Gastrocnemius medialis (tissue), 4 donors: ENCODE measurements at regions not wholly inside any gene's neighbourhood (a gene's known extent, or its start where the extent isn't known, plus 50 kb on each side); places are given as distances from the start of the nearest gene placed in this dataset.

ENCODE experiments used
- POLR2A ChIP-seq, 2 donors: fragments of 450-650 bp; IDR thresholded peaks; one replicate each; pipeline ENCODE4 v1.6.1; 2017; ENCODE audit warnings: antibody characterized with exemption in 2 of 2, mild to moderate bottlenecking in 2 of 2, moderate library complexity in 2 of 2
- TF ChIP-seq, protein P1 (sequence below), 5 experiments: fragments of 450-650 bp in 3 of 5; fragments of 200-600 bp in 2 of 5; sonication (generic) in 2 of 5; IDR thresholded peaks in 4 of 5; conservative IDR thresholded peaks in 1 of 5; 1 replicate in 4 of 5; 2 replicates in 1 of 5; pipeline ENCODE4 v1.5.1; 2016 to 2019; ENCODE audit warnings: antibody characterized with exemption in 5 of 5, mild to moderate bottlenecking in 3 of 5, moderate library complexity in 3 of 5

- TF ChIP-seq, protein P1, sequence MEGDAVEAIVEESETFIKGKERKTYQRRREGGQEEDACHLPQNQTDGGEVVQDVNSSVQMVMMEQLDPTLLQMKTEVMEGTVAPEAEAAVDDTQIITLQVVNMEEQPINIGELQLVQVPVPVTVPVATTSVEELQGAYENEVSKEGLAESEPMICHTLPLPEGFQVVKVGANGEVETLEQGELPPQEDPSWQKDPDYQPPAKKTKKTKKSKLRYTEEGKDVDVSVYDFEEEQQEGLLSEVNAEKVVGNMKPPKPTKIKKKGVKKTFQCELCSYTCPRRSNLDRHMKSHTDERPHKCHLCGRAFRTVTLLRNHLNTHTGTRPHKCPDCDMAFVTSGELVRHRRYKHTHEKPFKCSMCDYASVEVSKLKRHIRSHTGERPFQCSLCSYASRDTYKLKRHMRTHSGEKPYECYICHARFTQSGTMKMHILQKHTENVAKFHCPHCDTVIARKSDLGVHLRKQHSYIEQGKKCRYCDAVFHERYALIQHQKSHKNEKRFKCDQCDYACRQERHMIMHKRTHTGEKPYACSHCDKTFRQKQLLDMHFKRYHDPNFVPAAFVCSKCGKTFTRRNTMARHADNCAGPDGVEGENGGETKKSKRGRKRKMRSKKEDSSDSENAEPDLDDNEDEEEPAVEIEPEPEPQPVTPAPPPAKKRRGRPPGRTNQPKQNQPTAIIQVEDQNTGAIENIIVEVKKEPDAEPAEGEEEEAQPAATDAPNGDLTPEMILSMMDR (IDR thresholded peaks at IDR 0.05 in 4 of 5, conservative IDR thresholded peaks at IDR 0.05 in 1 of 5), result no peak
- TF ChIP-seq POLR2A (IDR thresholded peaks at IDR 0.05), result no peak
Measured at GRCh38 chr6:49328051-49328744, 134.9 kb downstream of the MMUT start.
